Stimulated activated CD8-positive, alpha-beta memory T cell treated with anti-CD3 and anti-CD28 coated beads, Interleukin-7, amount 100 ng/mL, for 4 hours (primary cell): ENCODE measurements at regions not wholly inside any gene's neighbourhood (a gene's known extent, or its start where the extent isn't known, plus 50 kb on each side); places are given as distances from the start of the nearest gene placed in this dataset.

ENCODE experiments used
- DNase-seq, 2 donors: peaks; one replicate each; pipeline ENCODE4 v3.0.0-alpha.2; 2020; ENCODE audit warnings: low read depth in 2 of 2

DNA sequence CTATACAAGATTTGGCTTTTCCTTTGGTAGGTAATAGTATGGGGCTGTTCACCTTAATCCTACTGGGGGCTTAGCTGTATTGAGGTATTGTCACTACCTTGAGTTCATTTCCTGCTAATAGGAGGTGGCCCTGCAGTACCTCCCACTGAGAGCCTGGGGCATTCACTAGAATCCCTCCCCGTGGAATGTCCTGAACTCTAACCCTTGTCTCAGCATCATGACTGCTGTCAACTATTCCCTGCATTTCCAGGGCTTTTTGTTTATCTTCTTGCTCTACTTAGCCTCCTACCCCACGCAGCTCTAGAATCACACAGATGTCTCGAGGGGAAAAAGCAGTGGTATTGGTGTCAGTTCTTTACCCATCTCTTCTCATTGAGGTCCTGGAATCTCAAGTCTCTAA lies 542.3 kb downstream of the METTL4 start:
- no peak for DNase-seq

GRCh38 chr18:2030647-2031046 lies 540.7 kb downstream of the METTL4 start:
- DNase-seq = no peak

- no peak for DNase-seq
Measured at GRCh38 chr18:2032036-2032435, 539.3 kb downstream of the METTL4 start.

DNA sequence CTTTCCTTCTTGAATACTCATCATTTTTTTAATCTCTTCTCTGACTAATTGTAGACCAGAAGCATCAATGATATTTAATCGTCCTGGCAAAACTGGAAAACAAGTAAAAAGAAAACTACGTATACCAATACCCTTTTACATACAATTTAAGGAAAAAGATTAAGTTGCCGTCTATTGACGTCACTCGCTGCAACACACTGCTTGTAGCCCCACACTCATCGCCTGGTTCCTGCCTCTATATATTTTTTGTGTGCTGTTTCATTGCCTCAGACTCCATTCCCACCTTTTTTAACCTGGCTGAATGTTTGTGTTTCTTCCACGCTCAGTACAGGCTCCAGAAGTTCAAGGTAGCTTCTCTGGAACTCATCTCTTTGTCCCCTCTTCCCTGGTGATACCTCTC lies 536.2 kb downstream of the METTL4 start:
- DNase-seq = no peak

- no peak for DNase-seq
Measured at GRCh38 chr18:2036086-2036485, 535.2 kb downstream of the METTL4 start.

DNA sequence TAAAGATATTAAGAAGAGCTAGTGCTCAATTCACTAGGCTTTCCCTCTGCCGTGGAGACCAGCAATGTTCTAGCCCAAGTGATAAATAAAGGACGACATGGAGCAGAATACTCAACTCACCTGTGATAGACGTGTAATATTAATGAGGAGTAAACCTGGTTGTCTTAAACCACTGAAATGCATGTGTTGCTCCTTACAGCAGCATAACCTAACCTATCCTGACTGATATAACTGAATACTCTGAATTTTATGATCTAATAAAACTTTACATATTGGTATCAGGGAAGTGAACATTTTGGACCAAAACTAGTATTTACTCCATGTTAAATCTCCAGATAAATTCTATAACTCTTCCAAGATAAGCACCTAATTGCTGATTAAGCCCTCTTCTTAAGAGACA lies 531.0 kb downstream of the METTL4 start:
- no peak for DNase-seq

GRCh38 chr18:2049986-2050385 lies 521.3 kb downstream of the METTL4 start:
- no peak for DNase-seq

- no peak for DNase-seq
Measured at GRCh38 chr18:2050702-2051201, 520.6 kb downstream of the METTL4 start.

DNA sequence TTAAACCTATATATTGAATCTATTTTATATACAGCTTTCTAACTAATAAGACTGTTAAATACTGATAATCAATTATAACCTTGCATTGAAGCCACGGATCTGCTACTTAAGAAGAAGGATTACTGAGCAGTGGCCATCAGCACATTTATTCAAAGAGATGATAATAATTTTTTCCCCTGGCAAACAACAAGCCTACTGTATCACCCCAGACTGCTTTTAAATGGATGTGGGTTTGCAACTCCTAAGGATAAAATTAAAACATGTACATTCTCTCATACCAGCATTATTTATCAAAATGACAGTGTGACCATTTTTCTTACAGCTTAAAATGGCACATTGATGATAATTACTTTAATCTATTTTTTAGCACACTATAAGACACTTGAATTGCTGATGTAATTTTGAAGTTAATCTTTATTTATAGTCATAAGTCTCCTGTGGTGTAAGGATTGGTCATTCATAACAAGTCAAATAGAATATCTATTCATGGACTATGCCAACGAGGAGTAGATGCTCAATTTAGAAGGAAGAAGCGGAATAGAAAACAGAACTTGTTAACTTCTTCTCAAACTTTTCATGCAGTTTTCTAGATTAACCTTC lies 517.7 kb downstream of the METTL4 start:
- no peak for DNase-seq

DNA sequence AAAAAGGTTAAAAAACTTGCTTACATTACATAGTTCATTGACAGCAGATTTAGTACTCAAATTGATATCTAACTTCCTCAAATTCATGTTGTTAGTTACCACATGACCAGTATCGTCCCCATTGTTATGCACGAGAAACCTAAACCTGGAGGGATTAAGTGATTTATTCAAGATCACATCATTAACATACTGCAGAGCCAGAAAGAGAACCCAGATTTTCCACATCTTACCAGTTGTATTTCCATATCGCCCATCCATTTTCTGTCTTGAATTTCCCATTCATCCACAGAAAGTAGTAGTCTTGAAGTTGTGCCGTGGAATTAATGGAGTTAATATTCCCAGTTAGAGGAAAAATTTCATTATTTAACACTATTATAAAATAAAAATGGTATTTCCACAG lies 512.0 kb downstream of the METTL4 start:
- DNase-seq = no peak

DNA sequence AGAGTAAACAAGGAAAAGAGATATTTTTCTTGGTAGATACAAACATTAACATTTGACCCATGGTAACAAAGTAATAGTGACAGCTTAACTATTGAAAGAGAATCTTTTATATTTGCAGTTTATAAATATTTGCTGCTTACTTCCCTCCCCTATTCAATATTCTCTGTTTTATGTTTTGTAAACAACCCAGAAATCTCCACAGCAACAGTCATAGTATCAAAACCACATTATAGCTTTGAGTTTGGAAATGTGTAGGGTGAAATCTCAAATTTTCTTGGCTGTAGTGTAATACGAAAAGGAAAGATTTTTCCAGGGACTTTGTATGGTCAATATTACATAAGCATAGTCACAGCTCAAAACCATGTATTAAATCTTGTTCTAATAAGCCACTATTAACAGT lies 511.2 kb downstream of the METTL4 start:
- DNase-seq = no peak

GRCh38 chr18:2070631-2071030 lies 500.7 kb downstream of the METTL4 start:
- DNase-seq = no peak

GRCh38 chr18:2075499-2075898 lies 495.8 kb downstream of the METTL4 start:
- no peak for DNase-seq

DNA sequence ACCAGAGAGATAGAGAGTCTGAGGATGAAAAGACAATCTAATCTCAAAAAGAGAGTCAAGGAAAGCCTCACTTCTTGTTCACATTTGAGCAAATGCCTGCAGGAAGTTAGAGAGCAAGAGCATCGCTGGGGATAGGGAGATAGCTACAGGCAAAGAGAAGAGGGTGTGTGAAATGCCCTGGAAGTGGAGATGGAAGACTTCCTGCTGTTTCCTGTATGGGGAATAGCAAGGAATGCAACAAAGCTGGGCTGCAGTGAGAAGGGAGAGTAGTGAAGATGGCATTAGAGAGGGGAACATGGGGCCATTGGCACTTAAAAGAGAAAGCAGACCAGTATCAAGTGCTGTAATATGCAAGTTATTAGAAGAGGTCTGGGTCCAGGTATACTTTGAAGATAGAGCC lies 488.6 kb downstream of the METTL4 start:
- no peak for DNase-seq

DNA sequence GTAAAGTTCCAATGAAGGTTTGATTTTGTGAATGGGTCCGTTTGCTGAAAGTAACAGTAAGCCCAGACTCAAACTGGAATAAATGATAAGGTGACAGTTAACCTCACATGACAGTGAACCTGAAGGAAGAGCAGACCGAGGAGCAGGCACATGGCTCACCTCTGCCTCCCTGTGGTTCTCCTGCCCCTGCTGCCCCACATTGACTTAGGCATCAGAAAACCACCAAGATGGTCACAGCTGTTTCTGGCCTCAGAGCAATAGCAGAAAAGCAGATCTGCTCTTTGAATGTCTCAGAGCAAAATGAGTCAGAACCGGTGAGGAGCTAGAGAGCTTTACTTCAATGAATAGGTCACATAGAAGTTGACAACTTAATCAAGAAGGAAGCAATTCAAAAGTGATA lies 487.6 kb downstream of the METTL4 start:
- no peak for DNase-seq

- DNase-seq = no peak
Measured at GRCh38 chr18:2086439-2086838, 484.9 kb downstream of the METTL4 start.

DNA sequence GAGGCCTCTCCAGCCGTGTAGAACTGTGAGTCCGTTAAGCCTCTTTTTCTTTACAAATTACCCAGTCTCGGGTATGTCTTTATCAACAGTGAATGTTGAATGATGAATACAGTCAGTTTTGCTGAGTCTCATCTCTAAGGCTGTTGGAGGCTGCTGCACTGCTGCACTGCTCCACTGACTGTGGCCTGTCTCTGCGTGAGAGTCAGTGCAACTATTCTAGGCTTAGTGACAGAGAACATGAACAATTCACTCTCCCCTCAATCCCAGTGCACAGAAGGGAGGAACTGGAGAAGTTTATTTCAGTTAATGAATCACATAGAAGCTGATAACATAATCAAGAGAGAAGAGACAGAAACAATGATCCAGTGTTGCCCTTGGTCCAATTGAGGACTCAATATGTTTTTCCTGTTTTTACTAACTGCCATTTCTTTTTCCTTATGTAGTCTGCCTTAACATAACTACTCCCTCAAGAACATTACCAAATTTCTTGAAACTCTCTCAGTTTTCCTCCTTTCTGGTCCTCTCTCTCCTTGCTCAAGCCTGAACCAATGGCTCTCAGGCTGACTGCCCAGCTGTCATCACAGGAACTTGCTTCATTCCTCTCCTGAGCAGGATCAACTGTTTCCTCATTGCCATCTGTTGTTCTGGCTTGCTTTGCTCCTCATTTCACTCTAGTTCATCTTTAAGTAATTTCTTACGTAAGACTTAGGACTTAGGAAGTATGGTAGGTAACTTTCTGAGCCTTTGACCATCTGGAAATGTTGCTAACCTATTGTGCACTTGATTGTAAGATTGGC lies 483.2 kb downstream of the METTL4 start:
- DNase-seq = no peak

GRCh38 chr18:2089396-2089795 lies 481.9 kb downstream of the METTL4 start:
- no peak for DNase-seq

GRCh38 chr18:2091937-2092336 lies 479.4 kb downstream of the METTL4 start:
- DNase-seq = no peak

DNA sequence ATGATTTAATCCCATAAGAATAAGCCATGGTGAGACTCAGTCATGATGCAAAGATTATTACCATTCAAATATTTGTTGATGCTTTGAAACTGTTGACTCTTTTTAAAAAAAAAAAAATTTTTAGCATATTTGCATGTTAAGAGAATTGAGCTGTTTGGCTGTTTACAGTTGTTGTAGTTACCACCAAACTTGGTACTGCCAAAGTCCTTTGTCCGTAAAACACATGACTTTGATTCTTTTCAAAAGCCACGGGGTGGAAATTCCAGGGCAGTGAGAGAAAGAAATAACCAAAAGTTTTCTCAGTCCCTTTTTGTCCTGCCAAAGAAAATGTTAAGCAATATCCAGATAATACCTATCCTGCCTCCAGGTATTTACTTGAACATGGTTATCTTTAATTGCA lies 474.8 kb downstream of the METTL4 start:
- DNase-seq = no peak

- no peak for DNase-seq
Measured at GRCh38 chr18:2100694-2101213, 470.6 kb downstream of the METTL4 start.

- DNase-seq = no peak
Measured at GRCh38 chr18:2102022-2102421, 469.3 kb downstream of the METTL4 start.

GRCh38 chr18:2103299-2103698 lies 468.0 kb downstream of the METTL4 start:
- DNase-seq = no peak
